ENCODE measurements at regions not wholly inside any gene's neighbourhood (a gene's known extent, or its start where the extent isn't known, plus 50 kb on each side); places are given as distances from the start of the nearest gene placed in this dataset.

DNA sequence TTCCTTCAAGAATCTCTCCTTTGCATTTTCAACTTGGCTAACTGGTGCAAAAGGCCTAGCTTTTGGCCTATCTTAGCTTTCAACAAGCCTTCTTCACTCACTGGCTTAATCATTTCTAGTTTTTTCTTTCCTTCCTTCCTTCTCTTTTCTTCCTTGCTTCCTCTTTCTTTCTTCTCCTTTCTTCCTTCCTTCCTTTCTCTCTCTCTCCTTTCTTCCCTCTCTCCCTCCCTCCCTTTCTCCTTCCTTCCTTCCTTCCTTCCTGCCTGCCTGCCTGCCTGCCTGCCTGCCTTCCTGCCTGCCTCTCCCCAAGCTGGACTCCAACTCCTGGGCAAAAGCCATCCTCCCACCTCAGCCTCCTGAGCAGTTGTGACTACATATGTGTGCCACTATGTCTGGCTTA, 176.2 kb upstream of the APCDD1 start:
- TF ChIP-seq, protein P1, sequence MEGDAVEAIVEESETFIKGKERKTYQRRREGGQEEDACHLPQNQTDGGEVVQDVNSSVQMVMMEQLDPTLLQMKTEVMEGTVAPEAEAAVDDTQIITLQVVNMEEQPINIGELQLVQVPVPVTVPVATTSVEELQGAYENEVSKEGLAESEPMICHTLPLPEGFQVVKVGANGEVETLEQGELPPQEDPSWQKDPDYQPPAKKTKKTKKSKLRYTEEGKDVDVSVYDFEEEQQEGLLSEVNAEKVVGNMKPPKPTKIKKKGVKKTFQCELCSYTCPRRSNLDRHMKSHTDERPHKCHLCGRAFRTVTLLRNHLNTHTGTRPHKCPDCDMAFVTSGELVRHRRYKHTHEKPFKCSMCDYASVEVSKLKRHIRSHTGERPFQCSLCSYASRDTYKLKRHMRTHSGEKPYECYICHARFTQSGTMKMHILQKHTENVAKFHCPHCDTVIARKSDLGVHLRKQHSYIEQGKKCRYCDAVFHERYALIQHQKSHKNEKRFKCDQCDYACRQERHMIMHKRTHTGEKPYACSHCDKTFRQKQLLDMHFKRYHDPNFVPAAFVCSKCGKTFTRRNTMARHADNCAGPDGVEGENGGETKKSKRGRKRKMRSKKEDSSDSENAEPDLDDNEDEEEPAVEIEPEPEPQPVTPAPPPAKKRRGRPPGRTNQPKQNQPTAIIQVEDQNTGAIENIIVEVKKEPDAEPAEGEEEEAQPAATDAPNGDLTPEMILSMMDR (IDR thresholded peaks at IDR 0.05; ENCODE audit: poor library complexity) = no peak
- TF ChIP-seq EZH2 (IDR thresholded peaks at IDR 0.05; ENCODE audit: borderline replicate concordance) = no peak
- no peak for TF ChIP-seq EZH2phosphoT487 (IDR thresholded peaks at IDR 0.05; ENCODE audit: low read depth, severe bottlenecking, unreplicated experiment)

All from hepatocyte (in vitro differentiated cells).